IPS-15b (cell line): ENCODE measurements at regions not wholly inside any gene's neighbourhood (a gene's known extent, or its start where the extent isn't known, plus 50 kb on each side); places are given as distances from the start of the nearest gene placed in this dataset.
"Not testable (repeated sequence)": the region's sequence is repeated elsewhere in the genome, so short reads cannot be mapped to it uniquely, and the experiment has no call there.

Experiments used
- H3K27me3 ChIP-seq: one replicate; pipeline ENCODE4 v1.6.1; 2013; ENCODE audit warnings: low read length; ENCODE audit not compliant: control insufficient read depth, insufficient read depth
- H3K36me3 ChIP-seq: one replicate; pipeline ENCODE4 v1.6.1; 2013; ENCODE audit warnings: low read length; ENCODE audit not compliant: control insufficient read depth, insufficient read depth
- H3K4me1 ChIP-seq: one replicate; pipeline ENCODE4 v1.6.1; 2013; ENCODE audit warnings: mild to moderate bottlenecking, low read length; ENCODE audit not compliant: control insufficient read depth, insufficient read depth
- H3K4me3 ChIP-seq: one replicate; pipeline ENCODE4 v1.5.1; 2013; ENCODE audit warnings: low read depth, low read length
- H3K9ac ChIP-seq: one replicate; pipeline ENCODE4 v1.6.1; 2013; ENCODE audit warnings: low read depth, mild to moderate bottlenecking, low read length
- H3K9me3 ChIP-seq: one replicate; pipeline ENCODE4 v1.6.1; 2013; ENCODE audit warnings: mild to moderate bottlenecking, low read length; ENCODE audit not compliant: control insufficient read depth, insufficient read depth

DNA sequence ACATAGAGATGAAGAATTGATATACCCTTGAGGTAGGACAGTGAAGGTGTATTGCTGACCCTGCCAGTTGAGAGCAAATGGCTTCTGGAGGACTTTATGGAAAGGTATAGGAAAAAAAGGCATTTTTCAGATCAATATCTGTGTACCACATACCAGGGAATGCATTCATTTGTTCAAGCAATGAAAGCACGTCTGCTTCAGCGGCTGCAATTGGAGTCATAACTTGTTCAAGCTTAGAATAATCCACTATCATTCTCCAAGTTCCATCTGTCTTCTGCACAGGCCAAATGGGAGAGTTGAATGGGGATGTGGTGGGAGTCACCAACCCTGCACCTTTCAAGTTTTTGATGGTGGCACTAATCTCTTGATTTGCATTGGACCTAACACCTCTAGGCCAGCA is 249.6 kb upstream of the PTER start:
- peaks cover 5% of the 10 kb centered on the region for H3K4me1 ChIP-seq
- H3K4me3 ChIP-seq, result no peak overlapping the region
- no peaks in the 10 kb centered on the region for H3K36me3 ChIP-seq
- H3K27me3 ChIP-seq, result no peaks in the 10 kb centered on the region
- no peak overlapping the region for H3K9ac ChIP-seq
- no peaks in the 10 kb centered on the region for H3K9me3 ChIP-seq

DNA sequence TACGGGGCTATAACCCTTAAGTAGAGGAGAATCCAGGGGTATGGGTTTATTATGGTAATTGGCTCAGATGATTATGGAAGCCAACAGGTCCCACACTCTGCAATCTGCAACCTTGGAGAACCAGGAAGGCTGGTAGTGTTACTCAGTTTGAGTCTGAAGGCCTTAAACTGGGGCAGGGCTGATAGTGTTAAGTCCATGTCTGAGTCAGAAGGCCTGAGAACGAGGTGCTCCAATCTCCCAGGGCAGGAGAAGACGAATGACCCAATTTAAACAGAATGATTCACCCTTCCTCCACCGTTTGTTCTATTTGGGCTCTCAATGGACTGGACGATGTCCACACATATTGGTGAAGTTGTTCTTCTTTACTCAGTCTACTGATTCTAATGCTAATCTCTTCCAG is 244.5 kb upstream of the PTER start:
- H3K4me3 ChIP-seq, result no peak overlapping the region
- no peak overlapping the region for H3K9ac ChIP-seq
- H3K36me3 ChIP-seq, result no peaks in the 10 kb centered on the region
- H3K4me1 ChIP-seq, result peaks cover 25% of the 10 kb centered on the region
- peaks cover 5% of the 10 kb centered on the region for H3K9me3 ChIP-seq
- no peaks in the 10 kb centered on the region for H3K27me3 ChIP-seq

DNA sequence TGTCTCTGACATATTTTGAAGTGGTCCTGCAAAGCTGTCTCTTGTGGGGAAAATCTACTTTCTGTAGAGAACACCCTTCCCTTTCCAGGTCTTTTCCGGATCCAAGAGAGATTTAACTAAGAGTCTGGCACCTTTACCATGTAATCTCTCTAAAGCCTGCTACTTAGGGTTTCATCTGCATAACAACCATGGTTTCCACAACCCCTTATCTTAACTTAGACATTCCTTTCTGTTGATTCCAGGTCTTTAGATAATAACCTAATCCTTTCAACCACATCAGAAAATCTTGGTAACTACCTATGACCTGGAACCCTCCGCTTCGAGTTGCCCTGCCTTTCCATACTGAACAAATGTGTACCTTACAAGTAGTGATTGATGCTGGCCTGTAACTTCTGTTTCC is 243.6 kb upstream of the PTER start:
- Histone ChIP-seq H3K27me3 (no peaks in the 10 kb centered on the region), H3K9ac (no peak overlapping the region), H3K9me3 (peaks cover 6% of the 10 kb centered on the region), H3K4me1 (peaks cover 25% of the 10 kb centered on the region), H3K4me3 (no peak overlapping the region), H3K36me3 (no peaks in the 10 kb centered on the region)

DNA sequence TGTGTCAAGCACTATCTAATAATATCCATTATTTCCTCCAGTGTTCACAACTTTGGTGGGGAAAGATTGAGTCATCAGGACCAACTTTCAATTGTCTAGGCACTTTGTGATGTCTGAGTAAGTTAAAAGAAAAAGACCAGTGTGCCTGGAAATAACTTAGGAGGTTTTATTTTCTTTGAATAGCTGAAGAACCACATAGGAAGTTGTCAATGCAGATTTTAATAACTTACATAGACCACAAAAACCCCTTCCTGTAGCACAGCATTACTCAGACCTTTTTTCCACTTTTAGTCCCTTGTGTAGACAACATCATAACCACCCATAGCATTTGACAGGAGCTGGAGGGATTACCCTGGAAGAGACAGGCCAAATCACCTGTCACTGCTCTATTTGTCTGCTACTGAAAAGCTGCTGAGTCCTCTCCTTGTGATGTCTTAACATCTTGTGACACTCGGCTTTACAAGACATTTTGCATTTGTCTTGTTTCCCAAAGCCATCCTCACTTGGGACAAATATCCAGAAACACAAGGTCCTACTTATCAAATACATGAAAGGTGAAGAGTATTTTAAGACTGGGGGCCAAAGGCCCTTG is 241.5 kb upstream of the PTER start:
- Histone ChIP-seq H3K27me3 (no peaks in the 10 kb centered on the region), H3K4me1 (peaks cover 25% of the 10 kb centered on the region), H3K4me3 (no peak overlapping the region), H3K9me3 (peaks cover 6% of the 10 kb centered on the region), H3K9ac (no peak overlapping the region), H3K36me3 (no peaks in the 10 kb centered on the region)

GRCh38 chr10:16195894-16196293 is 240.9 kb upstream of the PTER start:
- H3K4me3 ChIP-seq, result no peak overlapping the region
- no peaks in the 10 kb centered on the region for H3K36me3 ChIP-seq
- no peaks in the 10 kb centered on the region for H3K27me3 ChIP-seq
- H3K9ac ChIP-seq, result no peak overlapping the region
- peaks cover 6% of the 10 kb centered on the region for H3K9me3 ChIP-seq
- peaks cover 25% of the 10 kb centered on the region for H3K4me1 ChIP-seq

DNA sequence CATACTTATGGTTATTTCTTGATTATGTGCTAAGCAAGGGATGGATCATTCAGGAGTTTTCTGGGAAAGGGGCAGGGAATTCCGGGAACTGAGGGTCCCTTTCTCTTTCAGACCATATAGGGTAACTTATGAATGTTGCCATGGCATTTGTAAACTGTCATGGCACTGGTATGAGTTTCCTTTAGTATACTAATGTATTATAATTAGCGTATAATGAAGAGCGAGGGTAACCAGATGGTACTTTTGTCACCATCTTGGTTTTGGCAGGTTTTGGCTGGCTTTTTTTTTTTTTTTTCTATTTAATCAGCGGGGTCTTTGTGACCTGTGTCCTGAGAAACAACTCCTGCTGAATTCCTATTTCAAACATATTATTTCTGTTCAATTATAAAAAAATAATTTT is 237.6 kb upstream of the PTER start:
- Histone ChIP-seq H3K4me1 (peaks cover 24% of the 10 kb centered on the region), H3K4me3 (no peak overlapping the region), H3K36me3 (no peaks in the 10 kb centered on the region), H3K9ac (no peak overlapping the region), H3K27me3 (no peaks in the 10 kb centered on the region), H3K9me3 (peaks cover 4% of the 10 kb centered on the region)

DNA sequence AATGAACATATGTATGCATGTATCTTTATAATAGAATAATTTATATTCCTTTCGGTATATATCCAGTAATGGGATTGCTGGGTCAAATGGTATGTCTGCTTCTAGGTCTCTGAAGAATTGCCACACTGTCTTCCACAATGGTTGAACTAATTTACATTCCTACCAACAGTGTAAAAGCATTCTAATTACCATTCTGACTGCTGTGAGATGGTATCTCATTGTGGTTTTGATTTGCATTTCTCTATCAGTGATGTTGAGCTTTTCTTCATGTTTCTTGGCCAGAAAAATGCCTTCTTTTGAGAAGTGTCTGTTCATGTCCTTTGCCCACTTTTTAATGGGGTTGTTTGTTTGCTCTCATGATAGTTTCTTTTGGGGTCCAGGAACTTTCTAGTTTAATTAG is 213.2 kb upstream of the PTER start:
- H3K9me3 ChIP-seq, H3K4me1 ChIP-seq, H3K9ac ChIP-seq, H3K36me3 ChIP-seq, H3K4me3 ChIP-seq, H3K27me3 ChIP-seq: not testable (repeated sequence)

DNA sequence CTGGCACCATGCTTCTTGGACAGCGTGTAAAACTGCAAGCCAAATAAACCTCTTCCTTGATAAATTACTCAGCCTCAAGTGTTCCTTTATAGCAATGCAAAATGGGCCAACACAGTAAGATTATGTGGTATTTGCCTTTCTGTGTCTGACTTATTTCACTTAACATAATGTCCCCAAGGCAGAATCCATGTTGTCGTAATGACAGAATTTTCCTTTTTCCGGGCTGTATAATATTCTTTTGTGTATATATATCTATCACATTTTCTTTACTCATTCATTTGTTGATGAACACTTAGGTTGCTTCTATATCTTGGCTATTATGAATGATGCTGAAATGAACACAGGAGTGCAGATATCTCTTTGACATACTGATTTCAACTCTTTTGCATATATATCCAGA is 209.1 kb upstream of the PTER start:
- no peak overlapping the region for H3K4me3 ChIP-seq
- no peaks in the 10 kb centered on the region for H3K27me3 ChIP-seq
- H3K36me3 ChIP-seq, result no peaks in the 10 kb centered on the region
- no peaks in the 10 kb centered on the region for H3K9me3 ChIP-seq
- H3K9ac ChIP-seq, result no peak overlapping the region
- no peaks in the 10 kb centered on the region for H3K4me1 ChIP-seq

GRCh38 chr10:16231176-16231575 is 205.6 kb upstream of the PTER start:
- Histone ChIP-seq H3K27me3 (no peaks in the 10 kb centered on the region), H3K36me3 (no peaks in the 10 kb centered on the region), H3K9ac (no peak overlapping the region), H3K4me3 (no peak overlapping the region), H3K4me1 (no peaks in the 10 kb centered on the region), H3K9me3 (no peaks in the 10 kb centered on the region)

GRCh38 chr10:16231734-16232435 is 204.9 kb upstream of the PTER start:
- Histone ChIP-seq H3K9me3 (no peaks in the 10 kb centered on the region), H3K9ac (no peak overlapping the region), H3K36me3 (no peaks in the 10 kb centered on the region), H3K4me1 (no peaks in the 10 kb centered on the region), H3K4me3 (no peak overlapping the region), H3K27me3 (no peaks in the 10 kb centered on the region)

DNA sequence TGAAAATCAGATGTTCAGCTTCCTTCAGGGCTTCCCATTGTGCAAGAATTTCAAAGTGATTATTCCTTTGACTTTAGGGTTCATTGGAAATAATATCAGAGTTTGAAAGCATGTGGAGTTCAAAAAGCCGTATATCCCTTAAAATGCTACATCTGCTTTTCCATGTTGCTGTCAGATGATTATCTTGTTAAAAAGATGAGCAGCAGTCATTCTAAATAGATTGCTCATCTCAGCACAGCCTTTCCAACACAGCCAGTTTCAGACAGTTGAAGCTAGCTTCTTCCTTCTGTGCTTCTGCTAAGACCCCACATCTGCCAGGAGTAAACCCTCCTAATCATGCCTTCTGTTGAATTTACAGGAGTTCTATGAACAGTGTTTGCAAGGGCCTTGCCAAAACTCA is 204.4 kb upstream of the PTER start:
- H3K4me3 ChIP-seq, result no peak overlapping the region
- no peaks in the 10 kb centered on the region for H3K4me1 ChIP-seq
- no peaks in the 10 kb centered on the region for H3K36me3 ChIP-seq
- no peaks in the 10 kb centered on the region for H3K27me3 ChIP-seq
- no peaks in the 10 kb centered on the region for H3K9me3 ChIP-seq
- no peak overlapping the region for H3K9ac ChIP-seq

- no peak overlapping the region for H3K4me3 ChIP-seq
- no peak overlapping the region for H3K9ac ChIP-seq
- no peaks in the 10 kb centered on the region for H3K4me1 ChIP-seq
- H3K27me3 ChIP-seq, result no peaks in the 10 kb centered on the region
- H3K9me3 ChIP-seq, result no peaks in the 10 kb centered on the region
- H3K36me3 ChIP-seq, result no peaks in the 10 kb centered on the region
Observed at GRCh38 chr10:16234916-16235315, 201.9 kb upstream of the PTER start.
